HCT116 (cell line): ENCODE measurements at regions not wholly inside any gene's neighbourhood (a gene's known extent, or its start where the extent isn't known, plus 50 kb on each side); places are given as distances from the start of the nearest gene placed in this dataset.

Source experiments
- ATAC-seq: fragments of 200-7000 bp; cut with Tn5 transposase; 2 replicates; pipeline ENCODE4 v1.9.1; 2020; ENCODE audit warnings: mild to moderate bottlenecking, moderate library complexity
- BruUV-seq: library from RNA; stranded (reverse); fragments of 400-500 nt; replicated peaks from 2 replicates; lab custom pipeline; 2021; lab: Mats Ljungman, UMichigan
- CTCF ChIA-PET: fragments of 300-600 bp; sonication (Branson Sonifier 250); formaldehyde crosslinking; loops from one replicate; lab custom pipeline; 2021; ENCODE audit warnings: antibody characterized with exemption; lab: Charles Lee
- POLR2A ChIA-PET: fragments of 300-600, 350-600 bp; sonication (Branson Sonifier 250); formaldehyde crosslinking; loops from one replicate; lab custom pipeline; 2021; ENCODE audit warnings: antibody characterized with exemption; lab: Charles Lee
- RAD21 ChIA-PET, 2 experiments: fragments of 300-600 bp; sonication (Branson Sonifier 250); formaldehyde crosslinking; loops; one replicate each; lab custom pipeline; 2023; ENCODE audit warnings: low total read pairs in 2 of 2; ENCODE audit not compliant: uncharacterized antibody in 2 of 2, unreplicated experiment in 2 of 2, low non-redundant PET in 1 of 2; lab: Charles Lee
- DNase-seq: peaks from one replicate; pipeline ENCODE4 v3.0.0-alpha.2; 2010; ENCODE audit warnings: low read depth, low spot score
- H2AFZ ChIP-seq: fragments of 200-600 bp; shearing (Covaris generic), sonication (generic); 2 replicates; pipeline ENCODE4 v1.6.1; 2017; ENCODE audit warnings: low read depth, mixed run types, mixed read lengths, antibody characterized with exemption, low read length; ENCODE audit not compliant: poor library complexity, severe bottlenecking
- H3K27ac ChIP-seq: 2 replicates; pipeline ENCODE4 v1.5.1; 2012; ENCODE audit warnings: low read depth, low read length
- H3K27me3 ChIP-seq: fragments of 200-600 bp; sonication (generic); 2 replicates; pipeline ENCODE4 v1.6.1; 2016; ENCODE audit warnings: mixed run types, low read length, mixed read lengths; ENCODE audit not compliant: insufficient read depth
- H3K36me3 ChIP-seq, 2 experiments: fragments of 200-500 bp in 1 of 2; fragments of 200-600 bp in 1 of 2; sonication (Bioruptor generic) in 1 of 2; sonication (generic) in 1 of 2; 2 replicates each; pipeline versions ENCODE4 v1.5.1 to v1.6.1; 2014 to 2016; ENCODE audit warnings: low read length in 2 of 2, inconsistent platforms in 1 of 2, mixed read lengths in 1 of 2, mixed run types in 1 of 2; ENCODE audit not compliant: insufficient read depth in 2 of 2, control insufficient read depth in 1 of 2
- H3K4me1 ChIP-seq, 2 experiments: fragments of 200-600 bp in 1 of 2; sonication (generic) in 1 of 2; 2 replicates each; pipeline versions ENCODE4 v1.5.1 to v1.6.1; 2012 to 2017; ENCODE audit warnings: low read length in 2 of 2, inconsistent platforms in 1 of 2, mild to moderate bottlenecking in 1 of 2, mixed read lengths in 1 of 2, mixed run types in 1 of 2, moderate library complexity in 1 of 2; ENCODE audit not compliant: insufficient read depth in 2 of 2, control insufficient read depth in 1 of 2
- H3K4me2 ChIP-seq: fragments of 200-600 bp; sonication (generic); 2 replicates; pipeline ENCODE4 v1.6.1; 2017; ENCODE audit warnings: mixed run types, low read length, mixed read lengths
- H3K4me3 ChIP-seq, 2 experiments: fragments of 200-600 bp in 1 of 2; sonication (generic) in 1 of 2; replicated peaks in 1 of 2; 2 replicates each; pipeline ENCODE4 v1.5.1; 2011 to 2016; ENCODE audit warnings: low read length in 2 of 2, control low read depth in 1 of 2, low read depth in 1 of 2, mild to moderate bottlenecking in 1 of 2, mixed read lengths in 1 of 2, mixed run types in 1 of 2
- H3K79me2 ChIP-seq: fragments of 200-600 bp; sonication (generic); 2 replicates; pipeline ENCODE4 v1.6.1; 2017; ENCODE audit warnings: mild to moderate bottlenecking, mixed run types, low read length, moderate library complexity, mixed read lengths; ENCODE audit not compliant: insufficient read depth
- H3K9ac ChIP-seq: fragments of 200-600 bp; sonication (generic); 2 replicates; pipeline ENCODE4 v1.6.1; 2016; ENCODE audit warnings: low read length, mixed read lengths
- H3K9me2 ChIP-seq: fragments of 200-600 bp; sonication (generic), shearing (Covaris generic); 2 replicates; pipeline ENCODE4 v1.6.1; 2017; ENCODE audit warnings: mixed run types, mild to moderate bottlenecking, moderate library complexity; ENCODE audit not compliant: insufficient read depth
- H3K9me3 ChIP-seq, 2 experiments: fragments of 200-500 bp in 1 of 2; fragments of 200-600 bp in 1 of 2; sonication (Bioruptor generic) in 1 of 2; sonication (generic) in 1 of 2; 2 replicates each; pipeline ENCODE4 v1.6.1; 2014 to 2017; ENCODE audit warnings: low read length in 2 of 2, mixed read lengths in 2 of 2, inconsistent platforms in 1 of 2, low read depth in 1 of 2, mild to moderate bottlenecking in 1 of 2, mixed run types in 1 of 2, moderate library complexity in 1 of 2; ENCODE audit not compliant: control insufficient read depth in 1 of 2, insufficient read depth in 1 of 2
- H4K20me1 ChIP-seq: fragments of 200-600 bp; sonication (generic), shearing (Covaris generic); 2 replicates; pipeline ENCODE4 v1.6.1; 2017; ENCODE audit warnings: mixed run types, mild to moderate bottlenecking, moderate library complexity; ENCODE audit not compliant: insufficient read depth
- EZH2phosphoT487 ChIP-seq: fragments of 200-600 bp; IDR thresholded peaks from 2 replicates; pipeline ENCODE4 v1.6.1; 2018; ENCODE audit warnings: antibody characterized with exemption, borderline replicate concordance
- FOSL1 ChIP-seq: IDR thresholded peaks from 2 replicates; pipeline ENCODE4 v1.6.1; 2012; ENCODE audit warnings: low read depth
- MAX ChIP-seq: IDR thresholded peaks from 2 replicates; pipeline ENCODE4 v1.6.1; 2012
- ZFX ChIP-seq: fragments of 450-650 bp; IDR thresholded peaks from 2 replicates; pipeline ENCODE4 v1.6.1; 2017
- ZNF274 ChIP-seq: fragments of 200-500 bp; sonication (Bioruptor generic); IDR thresholded peaks from 2 replicates; pipeline ENCODE4 v1.6.1; 2014; ENCODE audit warnings: mild to moderate bottlenecking, low read depth, low read length, inconsistent platforms
- intact Hi-C: fragments of 100-400 bp; cut with micrococcal nuclease; formaldehyde crosslinking; loops from 2 replicates; pipeline ENCODE4 v1.10.0; 2022

GRCh38 chr3:180265551-180265950 lies 228.8 kb upstream of the PEX5L start:
- intact Hi-C loops, result no loop called here
- Histone ChIP-seq H3K9ac (no peak overlapping the region), H3K27ac (no peak overlapping the region), H3K27me3 (no peaks in the 10 kb centered on the region; the same call in 1 of the 2 replicates), H3K79me2 (no peaks in the 10 kb centered on the region), H3K4me1 (no peaks in the 10 kb centered on the region), H4K20me1 (no peaks in the 10 kb centered on the region), H3K4me3 (no peak overlapping the region), H2AFZ (no peak overlapping the region), H3K9me2 (no peaks in the 10 kb centered on the region), H3K36me3 (no peaks in the 10 kb centered on the region), H3K9me3 (no peaks in the 10 kb centered on the region), H3K4me2 (no peak overlapping the region)
- ChIA-PET RAD21 (no interaction called here), POLR2A (no interaction called here), CTCF (no interaction called here)
- ATAC-seq (no peak), DNase-seq (no peak)
- no peak for TF ChIP-seq ZNF274
- no peak for TF ChIP-seq EZH2phosphoT487
- no peak for TF ChIP-seq MAX
- TF ChIP-seq FOSL1, result no peak
- no TSS peak for BruUV-seq

- POLR2A ChIA-PET, result no interaction called here
These were observed 230.6 kb upstream of the PEX5L start for GRCh38 chr3:180267202-180267843.

More at GRCh38 chr3:180267202-180267843, 230.6 kb upstream of the PEX5L start:
- ATAC-seq (no peak), DNase-seq (no peak)
- no peak overlapping the region for H3K4me3 ChIP-seq
- no peaks in the 10 kb centered on the region for H3K79me2 ChIP-seq
- no peaks in the 10 kb centered on the region; the same call in 1 of the 2 replicates for H3K27me3 ChIP-seq
- intact Hi-C loops, result no loop called here
- H3K27ac ChIP-seq, result no peak overlapping the region
- BruUV-seq, result no TSS peak
- CTCF ChIA-PET, result no interaction called here
- H3K36me3 ChIP-seq, result no peaks in the 10 kb centered on the region
- no peak overlapping the region for H2AFZ ChIP-seq
- no peaks in the 10 kb centered on the region for H3K4me1 ChIP-seq
- H3K9ac ChIP-seq, result no peak overlapping the region
- no peak overlapping the region for H3K4me2 ChIP-seq
- no peaks in the 10 kb centered on the region for H3K9me3 ChIP-seq
- no peaks in the 10 kb centered on the region for H3K9me2 ChIP-seq
- no peak for TF ChIP-seq ZFX
- H4K20me1 ChIP-seq, result no peaks in the 10 kb centered on the region
- RAD21 ChIA-PET, result no interaction called here
